Adrenal gland (tissue), 5 donors: ENCODE measurements at regions not wholly inside any gene's neighbourhood (a gene's known extent, or its start where the extent isn't known, plus 50 kb on each side); places are given as distances from the start of the nearest gene placed in this dataset.

Experiments used
- POLR2A ChIP-seq, 2 donors: fragments of 450-650 bp; IDR thresholded peaks; one replicate each; pipeline ENCODE4 v1.6.1; 2017; ENCODE audit warnings: antibody characterized with exemption in 2 of 2, mild to moderate bottlenecking in 2 of 2, moderate library complexity in 1 of 2
- TF ChIP-seq, protein P1 (sequence below), 6 experiments: fragments of 450-650 bp in 4 of 6; fragments of 200-600 bp in 2 of 6; sonication (generic) in 1 of 6; IDR thresholded peaks; 1 replicate in 5 of 6; 2 replicates in 1 of 6; pipeline versions ENCODE4 v1.5.1 to v1.8.0; 2016 to 2021; ENCODE audit warnings: antibody characterized with exemption in 6 of 6, mild to moderate bottlenecking in 2 of 6, moderate library complexity in 1 of 6
- donor health status: DM: no; HTN: no; CAD: no.

- TF ChIP-seq, protein P1, sequence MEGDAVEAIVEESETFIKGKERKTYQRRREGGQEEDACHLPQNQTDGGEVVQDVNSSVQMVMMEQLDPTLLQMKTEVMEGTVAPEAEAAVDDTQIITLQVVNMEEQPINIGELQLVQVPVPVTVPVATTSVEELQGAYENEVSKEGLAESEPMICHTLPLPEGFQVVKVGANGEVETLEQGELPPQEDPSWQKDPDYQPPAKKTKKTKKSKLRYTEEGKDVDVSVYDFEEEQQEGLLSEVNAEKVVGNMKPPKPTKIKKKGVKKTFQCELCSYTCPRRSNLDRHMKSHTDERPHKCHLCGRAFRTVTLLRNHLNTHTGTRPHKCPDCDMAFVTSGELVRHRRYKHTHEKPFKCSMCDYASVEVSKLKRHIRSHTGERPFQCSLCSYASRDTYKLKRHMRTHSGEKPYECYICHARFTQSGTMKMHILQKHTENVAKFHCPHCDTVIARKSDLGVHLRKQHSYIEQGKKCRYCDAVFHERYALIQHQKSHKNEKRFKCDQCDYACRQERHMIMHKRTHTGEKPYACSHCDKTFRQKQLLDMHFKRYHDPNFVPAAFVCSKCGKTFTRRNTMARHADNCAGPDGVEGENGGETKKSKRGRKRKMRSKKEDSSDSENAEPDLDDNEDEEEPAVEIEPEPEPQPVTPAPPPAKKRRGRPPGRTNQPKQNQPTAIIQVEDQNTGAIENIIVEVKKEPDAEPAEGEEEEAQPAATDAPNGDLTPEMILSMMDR (IDR thresholded peaks at IDR 0.05), result no peak
- TF ChIP-seq POLR2A (IDR thresholded peaks at IDR 0.05), result no peak
Measured at GRCh38 chr12:24057920-24058476, 108.5 kb upstream of the SOX5 start.
